Activated CD4-positive, alpha-beta T cell treated with anti-CD3 and anti-CD28 coated beads, Interleukin-2, amount 10 ng/mL, durations not matched to agents 7 days and 5 days (primary cell): ENCODE measurements at regions not wholly inside any gene's neighbourhood (a gene's known extent, or its start where the extent isn't known, plus 50 kb on each side); places are given as distances from the start of the nearest gene placed in this dataset. TPM values are rescaled to one million over a fixed set of nuclear protein-coding genes. Genes with fewer than 3 reads are reported as not detected.

Experiments used
- CTCF ChIA-PET: fragments of 350-600 bp; sonication (Branson Sonifier 250); formaldehyde crosslinking; loops from one replicate; lab custom pipeline; 2021; ENCODE audit warnings: antibody characterized with exemption; lab: Charles Lee
- POLR2A ChIA-PET: fragments of 350-600 bp; sonication (Branson Sonifier 250); formaldehyde crosslinking; loops from one replicate; lab custom pipeline; 2021; ENCODE audit warnings: antibody characterized with exemption; lab: Charles Lee
- DNase-seq: peaks from one replicate; pipeline ENCODE4 v3.0.0-alpha.2; 2020
- H3K27ac Mint-ChIP-seq: one replicate; pipeline ENCODE4 v1.8.0; 2021; ENCODE audit warnings: mild to moderate bottlenecking, moderate library complexity, mixed read lengths
- H3K27me3 Mint-ChIP-seq: one replicate; pipeline ENCODE4 v1.8.0; 2021; ENCODE audit warnings: mixed read lengths
- H3K36me3 Mint-ChIP-seq: one replicate; pipeline ENCODE4 v1.8.0; 2021; ENCODE audit warnings: low read depth, mixed read lengths
- H3K4me1 Mint-ChIP-seq: one replicate; pipeline ENCODE4 v1.8.0; 2021; ENCODE audit warnings: mixed read lengths
- H3K4me3 Mint-ChIP-seq: one replicate; pipeline ENCODE4 v1.8.0; 2021; ENCODE audit warnings: mild to moderate bottlenecking, moderate library complexity, mixed read lengths
- H3K9me3 Mint-ChIP-seq: one replicate; pipeline ENCODE4 v1.8.0; 2021; ENCODE audit warnings: mixed read lengths
- microRNA-seq: library from miRNA; unstranded; fragments of <30 nt; microRNA quantifications from one replicate; pipeline ENCODE4 v1.2.0, GENCODE V29; 2021; ENCODE audit warnings: borderline microRNAs expressed, borderline replicate concordance

DNA sequence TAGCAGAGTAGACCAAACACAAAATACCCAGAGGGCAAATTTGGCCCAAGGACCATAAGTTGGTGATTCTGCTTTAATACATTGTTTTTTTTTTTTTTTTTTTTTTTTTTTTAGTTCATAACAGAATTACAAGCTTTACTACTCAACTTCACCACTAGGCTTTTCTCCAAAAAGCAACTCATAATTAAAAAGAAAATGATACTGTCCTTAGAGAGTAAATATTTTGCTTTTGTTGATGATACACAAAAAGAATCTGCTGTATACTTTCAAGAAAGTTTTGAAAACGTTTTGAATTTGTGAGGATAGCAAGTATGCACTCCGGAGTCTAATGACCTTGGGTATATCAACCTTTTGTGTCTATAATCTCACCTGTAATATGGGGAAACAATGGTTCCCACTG, 68.9 kb upstream of the LMO3 start:
- POLR2A ChIA-PET: no interaction called here
- Mint-ChIP-seq H3K27me3 (no peaks in the 10 kb centered on the region), H3K27ac (no peak overlapping the region), H3K4me3 (no peak overlapping the region), H3K36me3 (no peaks in the 10 kb centered on the region), H3K4me1 (no peaks in the 10 kb centered on the region), H3K9me3 (peaks cover 2% of the 10 kb centered on the region)
- CTCF ChIA-PET: no interaction called here
- no peak for DNase-seq

DNA sequence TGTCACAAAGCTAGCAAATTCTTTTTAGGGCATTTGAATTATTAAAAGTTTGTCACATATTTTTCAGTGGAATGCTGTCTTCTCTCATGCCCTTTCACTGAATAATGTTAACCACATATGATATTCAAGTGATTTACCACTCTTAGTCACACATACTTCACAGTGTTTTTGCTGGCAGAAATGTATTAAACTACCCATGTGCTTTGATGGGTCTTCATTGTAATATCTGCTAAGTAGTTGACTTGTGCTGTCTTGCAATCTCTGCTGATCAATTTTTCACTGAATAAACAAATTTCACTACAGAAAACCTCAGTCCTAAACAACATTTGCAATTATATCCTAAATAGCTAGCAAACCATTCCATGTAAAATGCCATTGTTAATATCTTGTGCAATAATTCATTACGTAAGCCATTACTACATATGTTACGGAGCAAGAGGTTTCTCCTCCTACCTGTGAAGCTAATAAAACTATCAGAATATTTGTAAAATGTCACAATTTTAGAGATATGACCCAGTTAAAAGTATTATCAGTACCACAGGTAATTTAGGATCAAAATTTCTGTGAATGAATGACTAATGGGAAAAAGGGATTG, 64.6 kb upstream of the LMO3 start:
- DNase-seq: no peak
- H3K9me3 Mint-ChIP-seq: peaks cover 3% of the 10 kb centered on the region
- H3K4me3 Mint-ChIP-seq: no peak overlapping the region
- no peaks in the 10 kb centered on the region for H3K27me3 Mint-ChIP-seq
- ChIA-PET CTCF (no interaction called here), POLR2A (no interaction called here)
- H3K36me3 Mint-ChIP-seq: no peaks in the 10 kb centered on the region
- H3K4me1 Mint-ChIP-seq: no peaks in the 10 kb centered on the region
- H3K27ac Mint-ChIP-seq: no peak overlapping the region

DNA sequence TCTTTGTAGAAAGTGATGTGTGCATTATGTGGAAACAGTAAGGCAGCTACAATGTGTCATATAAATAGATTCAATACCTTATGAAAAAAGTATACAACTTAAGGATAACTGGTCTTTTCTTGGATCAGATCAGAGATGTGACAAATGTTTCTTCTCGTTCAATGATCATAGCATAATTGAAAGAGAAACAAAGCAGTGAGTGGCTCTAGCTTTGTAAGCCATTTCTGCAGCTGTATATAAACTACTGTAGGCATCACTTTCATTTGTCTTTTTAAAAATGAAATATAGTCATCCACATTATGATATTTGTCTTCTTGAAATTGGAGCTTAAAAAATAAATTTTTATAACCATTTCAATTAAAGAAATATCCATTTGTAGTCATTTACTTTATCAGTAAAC, 63.8 kb upstream of the LMO3 start:
- POLR2A ChIA-PET: no interaction called here
- no peaks in the 10 kb centered on the region for H3K27me3 Mint-ChIP-seq
- DNase-seq: no peak
- CTCF ChIA-PET: no interaction called here
- peaks cover 3% of the 10 kb centered on the region for H3K9me3 Mint-ChIP-seq
- H3K36me3 Mint-ChIP-seq: no peaks in the 10 kb centered on the region
- no peak overlapping the region for H3K4me3 Mint-ChIP-seq
- H3K4me1 Mint-ChIP-seq: no peaks in the 10 kb centered on the region
- no peak overlapping the region for H3K27ac Mint-ChIP-seq

DNA sequence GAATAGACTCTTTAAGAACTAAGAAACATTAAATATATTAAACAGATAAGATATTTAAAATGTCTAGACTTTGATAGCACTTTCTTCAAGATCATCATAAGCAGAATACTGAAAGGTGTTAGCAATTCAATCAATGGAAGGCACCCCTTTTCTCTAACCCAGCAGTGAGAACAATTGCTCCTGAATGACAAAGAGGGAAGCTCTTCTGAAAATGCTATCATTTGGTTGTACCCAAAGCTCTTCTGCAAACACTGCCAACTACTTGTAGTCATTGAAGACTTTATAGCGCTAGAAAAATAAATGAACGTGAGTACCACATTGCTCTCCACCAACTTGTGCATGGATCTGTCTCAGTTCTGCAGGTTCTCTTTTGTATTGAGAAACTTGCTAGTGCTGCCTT, 62.2 kb upstream of the LMO3 start:
- Mint-ChIP-seq H3K9me3 (peaks cover 1% of the 10 kb centered on the region), H3K27ac (no peak overlapping the region), H3K4me3 (no peak overlapping the region), H3K4me1 (no peaks in the 10 kb centered on the region), H3K27me3 (no peaks in the 10 kb centered on the region), H3K36me3 (no peaks in the 10 kb centered on the region)
- ChIA-PET POLR2A (no interaction called here), CTCF (no interaction called here)
- DNase-seq: no peak

DNA sequence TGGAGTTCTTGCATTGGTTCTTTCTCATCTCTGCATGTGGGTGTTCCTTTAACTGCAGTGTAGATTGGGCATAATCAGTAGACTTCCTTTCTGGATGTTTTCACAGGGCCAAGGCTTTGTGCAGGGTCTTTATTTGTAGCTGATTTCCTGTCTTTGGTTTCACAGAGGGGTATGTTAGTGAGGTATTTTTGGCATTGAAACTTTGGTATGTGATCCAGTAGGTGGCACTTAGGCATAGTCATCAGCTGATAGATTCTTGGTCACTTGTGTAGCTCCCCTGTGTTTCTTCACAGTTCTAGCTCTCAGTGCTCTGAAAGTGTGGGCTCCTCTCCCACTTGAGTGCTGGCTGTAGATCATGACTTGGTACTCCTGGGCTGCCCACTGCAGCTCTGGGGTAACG, 52.7 kb upstream of the LMO3 start:
- Mint-ChIP-seq H3K27ac (no peak overlapping the region), H3K4me3 (no peak overlapping the region), H3K36me3 (no peaks in the 10 kb centered on the region), H3K27me3 (no peaks in the 10 kb centered on the region), H3K9me3 (peaks cover 17% of the 10 kb centered on the region), H3K4me1 (no peaks in the 10 kb centered on the region)
- ChIA-PET POLR2A (no interaction called here), CTCF (no interaction called here)
- no peak for DNase-seq

Small RNA genes in the stretch of these regions (microRNA-seq; reads per million reads assigned to microRNA genes)
- gene MIR3974: not detected
